Stomach (tissue), 8 donors: ENCODE measurements at regions not wholly inside any gene's neighbourhood (a gene's known extent, or its start where the extent isn't known, plus 50 kb on each side); places are given as distances from the start of the nearest gene placed in this dataset.

Experiments
- DNase-seq, 2 donors: peaks; one replicate each; pipeline versions ENCODE4 v3.0.0 to v3.0.0-alpha.2; 2013 to 2019
- H3K27ac ChIP-seq, 5 donors: fragments of 200-600 bp in 4 of 5; sonication (generic) in 4 of 5; one replicate each; pipeline ENCODE4 v1.5.1; 2013 to 2019; ENCODE audit warnings: mild to moderate bottlenecking in 1 of 5, moderate library complexity in 1 of 5
- H3K27me3 ChIP-seq, 3 donors: fragments of 200-600 bp; sonication (generic); one replicate each; pipeline ENCODE4 v1.5.1; 2017 to 2019; ENCODE audit warnings: mixed run types in 1 of 3
- H3K36me3 ChIP-seq, 4 donors: fragments of 200-600 bp; sonication (generic); 1 replicate in 3 of 4; 2 replicates in 1 of 4; pipeline ENCODE4 v1.5.1; 2016 to 2019
- H3K4me1 ChIP-seq, 4 donors: fragments of 200-600 bp; sonication (generic); one replicate each; pipeline ENCODE4 v1.5.1; 2016 to 2019
- H3K4me3 ChIP-seq, 4 donors: fragments of 200-600 bp; sonication (generic) in 3 of 4; one replicate each; pipeline ENCODE4 v1.5.1; 2016 to 2019; ENCODE audit warnings: mild to moderate bottlenecking in 1 of 4
- H3K9me3 ChIP-seq, 4 donors: fragments of 200-600 bp; sonication (generic); one replicate each; pipeline ENCODE4 v1.5.1; 2016 to 2019
- EP300 ChIP-seq: sonication (generic); formaldehyde crosslinking; IDR thresholded peaks from one replicate; pipeline ENCODE4 v1.6.1; 2017; ENCODE audit warnings: antibody characterized with exemption
- POLR2A ChIP-seq, 4 donors: fragments of 450-650 bp; IDR thresholded peaks; one replicate each; pipeline ENCODE4 v1.6.1; 2016; ENCODE audit warnings: antibody characterized with exemption in 4 of 4, control low read depth in 2 of 4, mild to moderate bottlenecking in 1 of 4, moderate library complexity in 1 of 4
- POLR2AphosphoS5 ChIP-seq, 3 donors: sonication (generic); formaldehyde crosslinking; IDR thresholded peaks; one replicate each; pipeline ENCODE4 v1.6.1; 2016; ENCODE audit warnings: antibody characterized with exemption in 3 of 3
- WGBS, 5 donors: extraction: QIAGEN DNeasy Blood & Tissue Kit in 3 of 5; methylation state at CpG; one replicate each; pipeline versions ENCODE4 v1.1.5 to v1.1.7; 2013 to 2018; 5-methylcytosine and 5-hydroxymethylcytosine counted together
- intact Hi-C: fragments of 100-400 bp; cut with DNase I; formaldehyde crosslinking; loops from one replicate; pipeline ENCODE4 v1.15.1; 2023; ENCODE audit warnings: low total_unique reads
- TF ChIP-seq, protein P1 (sequence below), 7 experiments: fragments of 450-650 bp in 4 of 7; fragments of 200-600 bp in 3 of 7; sonication (generic) in 3 of 7; IDR thresholded peaks; one replicate each; pipeline ENCODE4 v1.5.1; 2016 to 2019; ENCODE audit warnings: antibody characterized with exemption in 7 of 7, control low read depth in 2 of 7, mild to moderate bottlenecking in 1 of 7
- donor health status: healthy with polysubstance abuse.
- donor health status: Bipolar disorder and iron deficiency.
- donor health status: healthy.

DNA sequence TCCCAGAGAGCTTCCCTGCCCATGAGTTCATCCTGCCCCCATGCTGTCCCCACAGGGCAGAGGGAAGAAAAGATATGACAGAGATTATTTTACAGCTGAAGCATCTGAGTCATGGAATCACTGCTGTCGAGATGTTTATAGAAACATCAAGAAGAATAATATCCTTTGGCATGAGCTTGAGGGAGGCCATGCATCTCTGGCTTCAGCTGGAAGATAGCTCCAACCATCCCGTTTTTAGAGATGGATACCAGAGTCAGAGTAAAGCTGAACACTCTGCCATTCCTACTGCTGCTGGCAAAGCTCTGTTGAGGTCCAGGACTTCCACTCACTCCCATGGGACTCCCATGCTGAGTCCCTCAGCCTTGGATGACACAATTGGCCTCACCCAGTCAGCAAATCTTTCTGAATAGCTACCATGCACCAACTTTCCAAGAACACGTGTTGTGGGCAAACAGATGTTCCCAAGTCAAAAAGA lies 167.8 kb downstream of the TTC32 start:
- TF ChIP-seq, protein P1, sequence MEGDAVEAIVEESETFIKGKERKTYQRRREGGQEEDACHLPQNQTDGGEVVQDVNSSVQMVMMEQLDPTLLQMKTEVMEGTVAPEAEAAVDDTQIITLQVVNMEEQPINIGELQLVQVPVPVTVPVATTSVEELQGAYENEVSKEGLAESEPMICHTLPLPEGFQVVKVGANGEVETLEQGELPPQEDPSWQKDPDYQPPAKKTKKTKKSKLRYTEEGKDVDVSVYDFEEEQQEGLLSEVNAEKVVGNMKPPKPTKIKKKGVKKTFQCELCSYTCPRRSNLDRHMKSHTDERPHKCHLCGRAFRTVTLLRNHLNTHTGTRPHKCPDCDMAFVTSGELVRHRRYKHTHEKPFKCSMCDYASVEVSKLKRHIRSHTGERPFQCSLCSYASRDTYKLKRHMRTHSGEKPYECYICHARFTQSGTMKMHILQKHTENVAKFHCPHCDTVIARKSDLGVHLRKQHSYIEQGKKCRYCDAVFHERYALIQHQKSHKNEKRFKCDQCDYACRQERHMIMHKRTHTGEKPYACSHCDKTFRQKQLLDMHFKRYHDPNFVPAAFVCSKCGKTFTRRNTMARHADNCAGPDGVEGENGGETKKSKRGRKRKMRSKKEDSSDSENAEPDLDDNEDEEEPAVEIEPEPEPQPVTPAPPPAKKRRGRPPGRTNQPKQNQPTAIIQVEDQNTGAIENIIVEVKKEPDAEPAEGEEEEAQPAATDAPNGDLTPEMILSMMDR (IDR thresholded peaks at IDR 0.05) = no peak
- TF ChIP-seq POLR2AphosphoS5 (IDR thresholded peaks at IDR 0.05) = peak in 1 of 3 donors; percentile 28
- no peaks in the 10 kb centered on the region for H3K27me3 ChIP-seq
- peak overlapping the region in 1 of 5 donors; percentile 17 for H3K27ac ChIP-seq
- H3K4me1 ChIP-seq = peaks cover 0 to 5% (median 0%) of the 10 kb centered on the region in 4 donors
- H3K36me3 ChIP-seq = no peaks in the 10 kb centered on the region
- H3K4me3 ChIP-seq = no peak overlapping the region
- DNase-seq = peak in 1 of 2 donors; percentile 47
- WGBS, 5 donors = 25 to 71% (median 47%) methylated on average over 3 of the region's 3 CpGs
- H3K9me3 ChIP-seq = no peaks in the 10 kb centered on the region
- intact Hi-C loops = no loop called here

DNA sequence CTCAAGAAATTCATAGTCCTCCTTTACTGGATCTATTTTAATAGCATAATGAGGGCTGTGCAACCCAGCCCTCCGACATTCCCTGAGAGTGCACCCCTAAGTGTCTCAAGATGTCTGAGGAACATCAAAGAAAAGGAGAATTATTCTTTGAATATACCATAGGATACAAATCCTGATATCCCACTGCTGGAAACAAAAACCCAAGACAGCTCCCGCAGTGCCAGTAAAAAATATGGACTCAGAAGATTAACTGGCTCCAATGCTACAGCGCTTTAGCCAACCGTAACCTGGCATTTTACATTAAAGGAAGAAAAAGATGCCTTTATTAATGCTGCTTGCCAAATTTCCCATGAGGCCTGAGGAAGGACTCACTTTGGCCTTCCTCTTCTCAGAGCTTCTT lies 168.4 kb downstream of the TTC32 start:
- TF ChIP-seq, protein P1 (IDR thresholded peaks at IDR 0.05) = no peak
- TF ChIP-seq EP300 = no peak
- TF ChIP-seq POLR2AphosphoS5 (IDR thresholded peaks at IDR 0.05) = no peak
- no peak for TF ChIP-seq POLR2A (IDR thresholded peaks at IDR 0.05)
- no peaks in the 10 kb centered on the region for H3K27me3 ChIP-seq

DNA sequence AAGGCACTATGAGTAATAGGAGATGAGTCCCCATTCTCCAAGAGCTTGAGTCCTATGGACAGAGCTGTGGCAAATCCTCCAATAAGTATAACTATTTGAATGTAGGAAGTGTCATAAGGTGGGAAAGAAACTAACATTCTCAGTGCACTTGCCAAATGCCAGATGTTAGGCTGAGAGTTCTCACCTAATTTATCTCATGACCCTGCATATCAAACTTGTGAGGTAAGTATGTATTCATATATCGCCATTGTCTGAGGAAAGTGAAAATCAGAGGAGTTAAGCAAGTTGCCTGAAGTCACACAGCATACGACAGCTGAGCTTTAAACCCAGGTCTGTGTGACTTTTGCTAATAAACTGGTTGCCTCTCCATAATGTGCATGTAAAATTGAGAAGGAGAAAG lies 169.5 kb downstream of the TTC32 start:
- no peak for DNase-seq

More for the DNA sequence above, 168.4 kb downstream of the TTC32 start:
- Histone ChIP-seq H3K4me1 (peaks cover 0 to 5% (median 0%) of the 10 kb centered on the region in 4 donors), H3K4me3 (no peak overlapping the region), H3K27ac (peak overlapping the region in 1 of 5 donors; percentile 17), H3K36me3 (no peaks in the 10 kb centered on the region), H3K9me3 (no peaks in the 10 kb centered on the region)
- intact Hi-C loops = no loop called here
- no peak for DNase-seq
- WGBS, 5 donors = 89 to 97% (median 91%) methylated on average over 4 of the region's 4 CpGs

DNA sequence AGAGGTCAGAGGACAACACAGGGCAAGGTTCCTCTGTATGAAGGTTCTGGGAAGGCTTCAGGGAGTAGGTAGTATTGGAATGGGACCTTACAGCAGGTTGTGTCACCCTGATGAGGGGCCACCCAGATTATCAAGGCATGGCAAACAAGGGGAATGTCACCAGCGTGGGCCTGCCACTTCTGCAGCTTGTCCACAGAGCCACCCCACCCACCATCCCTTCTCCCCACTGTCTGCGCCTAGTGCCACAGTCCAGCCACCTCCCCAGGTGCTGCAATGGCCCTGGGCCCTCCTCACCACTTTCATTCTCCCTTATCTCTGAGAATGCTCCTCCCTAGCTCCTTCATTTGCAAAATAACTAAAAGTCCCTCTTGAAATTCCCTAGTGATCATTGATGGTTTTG lies 170.3 kb downstream of the TTC32 start:
- Histone ChIP-seq H3K27me3 (no peaks in the 10 kb centered on the region), H3K36me3 (no peaks in the 10 kb centered on the region), H3K4me1 (peaks cover 0 to 5% (median 0%) of the 10 kb centered on the region in 4 donors), H3K27ac (no peak overlapping the region), H3K4me3 (no peak overlapping the region), H3K9me3 (no peaks in the 10 kb centered on the region)
- intact Hi-C loops = no loop called here
- TF ChIP-seq EP300 (no peak), POLR2A (IDR thresholded peaks at IDR 0.05) (no peak), POLR2AphosphoS5 (IDR thresholded peaks at IDR 0.05) (no peak)
- TF ChIP-seq, protein P1 (IDR thresholded peaks at IDR 0.05) = no peak
- WGBS, 5 donors = 68 to 82% (median 69%) methylated on average over 2 of the region's 2 CpGs
- DNase-seq = no peak

More for the DNA sequence above, 169.5 kb downstream of the TTC32 start:
- WGBS, 5 donors = 91 to 98% (median 93%) methylated on average over 2 of the region's 2 CpGs
- TF ChIP-seq POLR2AphosphoS5 (IDR thresholded peaks at IDR 0.05) (no peak), POLR2A (IDR thresholded peaks at IDR 0.05) (no peak), EP300 (no peak)
- TF ChIP-seq, protein P1 (IDR thresholded peaks at IDR 0.05) = no peak
- Histone ChIP-seq H3K27me3 (no peaks in the 10 kb centered on the region), H3K4me3 (no peak overlapping the region), H3K9me3 (no peaks in the 10 kb centered on the region), H3K4me1 (peaks cover 0 to 5% (median 0%) of the 10 kb centered on the region in 4 donors), H3K27ac (no peak overlapping the region), H3K36me3 (no peaks in the 10 kb centered on the region)
- intact Hi-C loops = no loop called here
